GM13977 (cell line): ENCODE measurements at regions not wholly inside any gene's neighbourhood (a gene's known extent, or its start where the extent isn't known, plus 50 kb on each side); places are given as distances from the start of the nearest gene placed in this dataset.

ENCODE experiments used
- DNase-seq: peaks from one replicate; pipeline ENCODE4 v3.0.0; 2012; ENCODE audit warnings: low spot score
- in situ Hi-C: fragments of 300-500 bp; cut with MboI; formaldehyde crosslinking; loops from one replicate; pipeline ENCODE4 v1.12.0; 2022; ENCODE audit warnings: low sequenced_read_pairs, low pct_unique_long_range_greater_than_20kb, mixed read lengths, inconsistent platforms; ENCODE audit not compliant: unreplicated experiment
- TF ChIP-seq, protein P1 (sequence below): IDR thresholded peaks from 2 replicates; pipeline ENCODE4 v1.5.1; 2012; ENCODE audit warnings: mild to moderate bottlenecking, control low read depth; ENCODE audit not compliant: insufficient read depth; ENCODE audit errors: extremely low read depth, missing control alignments

DNA sequence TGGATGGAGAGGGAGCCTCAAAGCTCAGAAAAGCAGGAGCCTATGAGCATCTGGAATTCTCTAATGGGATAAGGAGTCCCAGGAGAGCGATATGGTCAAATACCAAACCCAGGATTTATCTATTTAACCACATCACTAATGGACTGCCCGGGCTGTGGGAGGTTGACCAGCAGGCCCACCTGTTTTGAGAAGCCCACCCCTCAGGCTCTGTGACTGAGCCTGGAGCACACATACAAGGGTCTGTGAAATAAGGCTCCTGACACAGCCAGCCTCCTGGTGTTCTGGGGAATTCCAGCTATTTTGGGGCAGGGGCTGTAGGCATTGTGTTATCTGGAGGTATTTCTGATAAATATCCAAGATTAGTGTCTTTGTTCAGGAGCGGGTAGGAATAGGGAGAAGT lies 132.0 kb upstream of the C1orf21 start:
- DNase-seq: no peak
- in situ Hi-C loops: no loop called here
- TF ChIP-seq, protein P1, sequence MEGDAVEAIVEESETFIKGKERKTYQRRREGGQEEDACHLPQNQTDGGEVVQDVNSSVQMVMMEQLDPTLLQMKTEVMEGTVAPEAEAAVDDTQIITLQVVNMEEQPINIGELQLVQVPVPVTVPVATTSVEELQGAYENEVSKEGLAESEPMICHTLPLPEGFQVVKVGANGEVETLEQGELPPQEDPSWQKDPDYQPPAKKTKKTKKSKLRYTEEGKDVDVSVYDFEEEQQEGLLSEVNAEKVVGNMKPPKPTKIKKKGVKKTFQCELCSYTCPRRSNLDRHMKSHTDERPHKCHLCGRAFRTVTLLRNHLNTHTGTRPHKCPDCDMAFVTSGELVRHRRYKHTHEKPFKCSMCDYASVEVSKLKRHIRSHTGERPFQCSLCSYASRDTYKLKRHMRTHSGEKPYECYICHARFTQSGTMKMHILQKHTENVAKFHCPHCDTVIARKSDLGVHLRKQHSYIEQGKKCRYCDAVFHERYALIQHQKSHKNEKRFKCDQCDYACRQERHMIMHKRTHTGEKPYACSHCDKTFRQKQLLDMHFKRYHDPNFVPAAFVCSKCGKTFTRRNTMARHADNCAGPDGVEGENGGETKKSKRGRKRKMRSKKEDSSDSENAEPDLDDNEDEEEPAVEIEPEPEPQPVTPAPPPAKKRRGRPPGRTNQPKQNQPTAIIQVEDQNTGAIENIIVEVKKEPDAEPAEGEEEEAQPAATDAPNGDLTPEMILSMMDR: no peak

DNA sequence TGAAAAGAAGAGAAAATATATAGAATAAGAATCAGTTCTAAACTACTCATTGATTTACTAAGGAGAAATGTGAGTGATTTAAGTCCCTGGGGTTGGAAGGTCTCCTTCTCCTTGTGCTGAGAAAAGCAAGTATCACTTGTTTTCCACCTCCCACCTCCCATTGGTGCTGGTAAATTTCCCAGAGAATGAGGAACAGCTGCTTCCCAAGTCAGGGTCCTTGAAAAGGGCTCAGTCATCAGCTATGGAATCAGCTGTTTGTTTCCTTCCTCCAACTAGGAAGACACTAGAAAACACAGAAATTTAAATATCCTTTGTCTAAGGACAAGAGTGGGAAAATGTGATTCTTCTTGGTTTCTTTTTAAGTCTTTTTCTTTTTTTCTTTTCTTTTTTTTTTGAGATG lies 131.3 kb upstream of the C1orf21 start:
- TF ChIP-seq, protein P1: no peak
- no peak for DNase-seq
- in situ Hi-C loops: no loop called here

DNA sequence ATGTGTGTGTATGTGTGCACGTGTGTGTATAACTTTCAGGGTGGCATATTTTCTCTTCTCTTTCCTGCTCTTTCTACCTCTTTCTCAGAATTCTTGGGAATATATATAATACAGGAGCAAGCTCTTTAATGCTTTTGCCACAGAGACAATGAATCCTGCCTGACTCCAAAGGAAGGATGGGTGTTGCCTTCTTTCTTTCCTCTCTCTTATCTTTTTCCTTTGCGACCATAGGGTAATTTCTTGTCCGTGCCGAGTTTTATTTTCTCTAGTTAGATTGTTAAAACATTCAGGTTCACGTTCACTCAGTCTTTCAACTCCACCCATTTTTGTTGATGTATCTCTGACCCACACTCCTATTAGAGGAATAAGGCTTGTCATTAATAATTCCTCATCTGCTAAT lies 129.0 kb upstream of the C1orf21 start:
- TF ChIP-seq, protein P1: no peak
- no peak for DNase-seq
- in situ Hi-C loops: no loop called here

DNA sequence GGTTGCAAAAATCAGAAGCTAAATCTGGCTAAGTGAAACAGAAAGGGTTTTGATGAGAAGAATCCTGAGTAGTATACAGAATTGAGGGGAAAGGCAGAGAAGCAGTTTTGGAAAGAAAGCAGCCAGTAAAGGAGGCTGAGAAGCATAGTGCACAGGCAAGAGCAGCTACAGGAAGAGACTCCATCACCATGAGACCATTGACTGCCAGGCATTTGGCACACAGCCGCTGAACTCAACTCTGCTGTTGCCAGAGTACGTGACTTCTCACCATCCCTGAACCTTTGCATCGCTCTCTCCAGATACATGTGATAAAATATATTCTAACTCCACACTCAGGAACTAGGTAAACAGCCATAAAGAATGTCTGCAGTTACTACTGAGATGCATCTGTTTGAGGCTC lies 128.3 kb upstream of the C1orf21 start:
- DNase-seq: no peak
- TF ChIP-seq, protein P1: no peak
- in situ Hi-C loops: no loop called here

DNA sequence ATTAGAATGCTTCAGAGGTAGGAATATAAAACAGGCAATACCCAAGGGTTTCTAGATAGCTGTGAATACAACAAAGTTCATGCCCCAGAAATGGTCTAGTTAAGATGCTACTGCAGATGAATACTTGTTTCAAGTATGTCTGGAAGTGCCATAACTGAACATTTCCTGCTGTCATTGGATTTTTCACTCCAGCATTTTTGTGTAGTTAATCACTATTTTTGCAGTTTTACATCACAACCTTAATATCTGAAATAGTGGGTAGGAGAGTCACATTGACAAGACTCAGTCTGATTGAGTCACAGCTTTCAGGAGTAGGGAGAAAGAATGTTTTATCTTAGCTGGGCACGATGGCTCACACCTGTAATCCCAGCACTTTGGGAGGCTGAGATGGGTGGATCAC lies 126.4 kb upstream of the C1orf21 start:
- TF ChIP-seq, protein P1: no peak
- in situ Hi-C loops: no loop called here
- no peak for DNase-seq

DNA sequence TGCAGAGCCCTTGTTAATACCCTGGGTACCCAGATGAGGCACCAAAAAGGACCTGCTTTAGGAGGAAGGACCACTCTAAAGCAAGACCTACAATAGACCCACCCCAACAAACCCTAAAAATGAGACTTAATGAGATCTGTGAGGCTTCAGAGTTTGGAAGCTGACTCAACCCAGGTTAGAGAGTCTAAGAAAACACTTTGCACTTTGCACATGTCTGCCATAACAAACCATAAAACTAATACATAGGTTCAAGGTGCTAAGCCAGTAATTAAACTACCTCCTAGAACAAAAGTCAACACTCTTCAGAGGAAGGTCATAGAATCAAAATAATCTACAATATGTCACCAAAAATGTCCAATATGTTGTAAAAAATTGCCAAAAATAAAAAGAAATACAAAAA lies 124.7 kb upstream of the C1orf21 start:
- TF ChIP-seq, protein P1: no peak
- in situ Hi-C loops: no loop called here
- DNase-seq: no peak

DNA sequence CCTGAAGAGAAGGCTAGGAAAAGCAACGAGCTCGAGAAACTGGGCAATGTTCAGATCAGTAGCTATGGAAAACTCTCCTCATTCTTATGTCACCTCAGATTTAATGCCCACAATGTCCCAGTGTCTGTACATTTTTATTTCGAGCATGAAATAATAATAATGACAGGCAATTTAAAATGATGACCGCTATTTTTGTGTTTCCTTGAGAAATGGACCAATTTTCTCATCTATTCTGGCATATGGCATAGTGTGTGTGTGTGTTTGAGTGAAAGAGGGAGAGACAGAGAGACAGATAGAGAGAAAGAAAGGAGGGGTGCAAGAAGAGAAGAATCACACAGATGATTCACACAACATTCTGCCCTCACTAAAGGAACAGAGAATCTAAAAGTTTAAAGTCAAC lies 119.1 kb upstream of the C1orf21 start:
- TF ChIP-seq, protein P1: no peak
- in situ Hi-C loops: no loop called here
- DNase-seq: no peak
